HepG2 (cell line): ENCODE measurements at regions not wholly inside any gene's neighbourhood (a gene's known extent, or its start where the extent isn't known, plus 50 kb on each side); places are given as distances from the start of the nearest gene placed in this dataset.

Experiments
- ATAC-seq: fragments of 200-7000 bp; cut with Tn5 transposase; 3 replicates; pipeline ENCODE4 v1.9.1; 2020; ENCODE audit warnings: mild to moderate bottlenecking, moderate library complexity
- BruUV-seq: library from RNA; stranded (reverse); fragments of 400-500 nt; replicated peaks from 2 replicates; lab custom pipeline; 2021; lab: Mats Ljungman, UMichigan
- CTCF ChIA-PET: fragments of 300-600 bp; formaldehyde crosslinking; extraction: SDS; loops from one replicate; lab custom pipeline; 2021; ENCODE audit warnings: low total read pairs, inconsistent platforms, low intra/inter-chr PET ratio; lab: Yijun Ruan, JAX
- POLR2A ChIA-PET: fragments of 350-600 bp; sonication (Branson Sonifier 250); formaldehyde crosslinking; loops from one replicate; lab custom pipeline; 2020; ENCODE audit warnings: antibody characterized with exemption, inconsistent platforms; lab: Yijun Ruan, JAX
- DNase-seq: peaks from one replicate; pipeline ENCODE4 v3.0.0-alpha.2; 2015; ENCODE audit warnings: low spot score
- FAIRE-seq: peaks from 3 replicates; lab custom pipeline; 2011; peaks lifted over from hg19 to GRCh38; lab: Jason Lieb, UNC
- H2AFZ ChIP-seq: one replicate; pipeline ENCODE4 v1.6.1; 2011; ENCODE audit warnings: low read length, inconsistent platforms
- H3K27ac ChIP-seq: fragments of 300-600 bp; 3 replicates; pipeline ENCODE4 v1.8.0; 2011; ENCODE audit warnings: mixed run types, mild to moderate bottlenecking, mixed read lengths, low read length, inconsistent platforms; ENCODE audit not compliant: insufficient read depth; ENCODE audit errors: extremely low read length
- H3K27me3 ChIP-seq, 2 experiments: fragments of 200-600 bp in 1 of 2; 2 replicates in 1 of 2; 3 replicates in 1 of 2; pipeline versions ENCODE4 v1.6.0 to v1.8.0; 2011; ENCODE audit warnings: low read length in 2 of 2, mild to moderate bottlenecking in 2 of 2, moderate library complexity in 2 of 2, inconsistent platforms in 1 of 2; ENCODE audit not compliant: insufficient read depth in 2 of 2, control insufficient read depth in 1 of 2
- H3K36me3 ChIP-seq, 2 experiments: fragments of 200-600 bp in 1 of 2; replicated peaks in 1 of 2; 2 replicates in 1 of 2; 3 replicates in 1 of 2; pipeline versions ENCODE4 v1.5.1 to v1.8.0; 2011; ENCODE audit warnings: low read length in 2 of 2, inconsistent platforms in 1 of 2; ENCODE audit not compliant: insufficient read depth in 2 of 2, control insufficient read depth in 1 of 2
- H3K4me1 ChIP-seq: 2 replicates; pipeline ENCODE4 v1.5.1; 2012; ENCODE audit warnings: low read length, inconsistent platforms; ENCODE audit not compliant: insufficient read depth
- H3K4me2 ChIP-seq: 2 replicates; pipeline ENCODE4 v1.6.0; 2011; ENCODE audit warnings: low read depth, low read length, inconsistent platforms
- H3K4me3 ChIP-seq, 3 experiments: fragments of 200-600 bp in 1 of 3; sonication (generic), shearing (Covaris generic) in 1 of 3; replicated peaks in 1 of 3; 2 replicates each; pipeline ENCODE4 v1.5.1; 2011 to 2016; ENCODE audit warnings: low read length in 3 of 3, inconsistent platforms in 2 of 3, low read depth in 2 of 3, mild to moderate bottlenecking in 2 of 3, control low read depth in 1 of 3, mixed read lengths in 1 of 3; ENCODE audit not compliant: insufficient read depth in 1 of 3
- H3K79me2 ChIP-seq: one replicate; pipeline ENCODE4 v1.6.1; 2011; ENCODE audit warnings: low read length, inconsistent platforms; ENCODE audit not compliant: insufficient read depth
- H3K9ac ChIP-seq: 2 replicates; pipeline ENCODE4 v1.6.0; 2011; ENCODE audit warnings: mild to moderate bottlenecking, low read depth, low read length, inconsistent platforms; ENCODE audit not compliant: insufficient read depth
- H3K9me3 ChIP-seq: 2 replicates; pipeline ENCODE4 v1.5.1; 2012; ENCODE audit warnings: mild to moderate bottlenecking, low read length
- H4K20me1 ChIP-seq: 2 replicates; pipeline ENCODE4 v1.6.0; 2011; ENCODE audit warnings: inconsistent platforms, mild to moderate bottlenecking, low read length, moderate library complexity; ENCODE audit not compliant: insufficient read depth
- ZNF136 ChIP-seq: sonication (generic); formaldehyde crosslinking; IDR thresholded peaks from 2 replicates; pipeline ENCODE4 v1.8.1; 2022; ENCODE audit warnings: low read depth, mild to moderate bottlenecking, moderate library complexity, missing genetic modification reagents
- ZNF687 ChIP-seq: sonication (generic); formaldehyde crosslinking; IDR thresholded peaks from 2 replicates; pipeline ENCODE4 v1.5.1; 2020; ENCODE audit warnings: mild to moderate bottlenecking, missing genetic modification reagents, moderate library complexity
- WGBS: methylation state at CpG from one replicate; pipeline ENCODE4 v1.1.6; 2017; ENCODE audit warnings: low lambda C conversion rate; 5-methylcytosine and 5-hydroxymethylcytosine counted together
- in situ Hi-C: cut with HindIII; loops from 2 replicates; pipeline ENCODE4 v1.10.0; 2017; ENCODE audit warnings: low pct_unique_long_range_greater_than_20kb; ENCODE audit not compliant: extremely low pct_ligation_motif_present
- intact Hi-C: fragments of 100-400 bp; cut with micrococcal nuclease; formaldehyde crosslinking; loops from one replicate; pipeline ENCODE4 v1.10.0; 2022; ENCODE audit not compliant: unreplicated experiment

- Histone ChIP-seq H3K79me2 (peaks cover 4% of the 10 kb centered on the region), H2AFZ (no peak overlapping the region), H3K9me3 (0 out of 2 replicates have a peak, but pooled peaks cover 5% of the 10 kb centered on the region), H3K36me3 (no peaks in the 10 kb centered on the region), H3K4me1 (peaks cover 58% of the 10 kb centered on the region), H3K27ac (peak overlapping the region; percentile 59), H3K4me3 (no peak overlapping the region; a peak in 1 of 6 replicates), H4K20me1 (no peaks in the 10 kb centered on the region), H3K9ac (no peak overlapping the region; the same call in 1 of the 2 replicates), H3K27me3 (no peaks in the 10 kb centered on the region), H3K4me2 (peak overlapping the region; percentile 81; the same call in 1 of the 2 replicates)
- ChIA-PET CTCF (no interaction called here), POLR2A (interaction anchor here (1.0 to 1.9 kb wide), 14 partner anchors 10 to 534 kb away, joined by 3 to 18 read pairs (median 6); partner anchors contain the start of genes SCAF11 and SLC38A2)
- TF ChIP-seq ZNF136 (CRISPR knock-in tag) (no peak), ZNF687 (CRISPR knock-in tag) (0 out of 2 replicates have a peak, but pooled peaks have one; percentile 6)
- ATAC-seq (no peak), FAIRE-seq (no peak), DNase-seq (no peak)
- 100% methylated on average over 1 of the region's 2 CpGs for WGBS
- intact Hi-C loops = no loop called here
- in situ Hi-C loops = loop anchor here (10.0 kb wide), 1 partner anchor 140 kb away; no protein-coding TSS in a partner anchor
- BruUV-seq = TSS peak; percentile 49
Observed at GRCh38 chr12:46524778-46525177, 152.2 kb upstream of the SLC38A2 start.
